Erythroblast (primary cell): ENCODE measurements at regions not wholly inside any gene's neighbourhood (a gene's known extent, or its start where the extent isn't known, plus 50 kb on each side); places are given as distances from the start of the nearest gene placed in this dataset.

Experiments used
- GATA1 ChIP-seq: IDR thresholded peaks from 2 replicates; pipeline ENCODE4 v1.6.1; 2011; ENCODE audit warnings: low read depth, mild to moderate bottlenecking, control low read depth, low read length, moderate library complexity
- POLR2A ChIP-seq: IDR thresholded peaks from 2 replicates; pipeline ENCODE4 v1.6.1; 2011; ENCODE audit warnings: mild to moderate bottlenecking, low read length

DNA sequence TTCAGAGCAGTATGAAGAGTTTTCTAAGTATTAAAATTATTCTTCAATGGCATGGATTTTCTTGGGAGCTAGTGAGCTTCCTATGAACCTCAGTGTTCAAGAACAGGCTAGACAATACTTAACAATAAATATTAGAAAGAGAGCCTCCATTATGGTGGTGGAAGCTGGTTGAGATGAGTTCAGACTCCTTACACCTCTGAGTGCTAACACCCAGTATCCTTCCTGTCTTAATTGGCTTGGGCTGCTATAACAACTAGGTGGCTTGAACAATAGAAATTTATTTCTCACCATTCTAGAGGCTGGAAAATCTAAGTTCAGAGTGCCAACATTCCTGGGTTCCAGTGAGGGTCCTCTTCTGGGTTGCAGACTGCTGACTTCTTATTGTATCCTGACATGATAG lies 369.4 kb upstream of the HNRNPA3 start:
- TF ChIP-seq POLR2A (no peak), GATA1 (no peak)
